ENCODE measurements at regions not wholly inside any gene's neighbourhood (a gene's known extent, or its start where the extent isn't known, plus 50 kb on each side); places are given as distances from the start of the nearest gene placed in this dataset.

GRCh38 chr4:43351970-43352806, 459.7 kb downstream of the GRXCR1 start:
- no peak for FAIRE-seq

- FAIRE-seq, result no peak
Measured at GRCh38 chr4:43352859-43353258, 460.3 kb downstream of the GRXCR1 start.

GRCh38 chr4:43353552-43353951, 461.0 kb downstream of the GRXCR1 start:
- no peak for FAIRE-seq

GRCh38 chr4:43356786-43357185, 464.3 kb downstream of the GRXCR1 start:
- no peak for FAIRE-seq

GRCh38 chr4:43357252-43357974, 464.9 kb downstream of the GRXCR1 start:
- FAIRE-seq, result no peak

- no peak for FAIRE-seq
Measured at GRCh38 chr4:43360296-43360695, 467.8 kb downstream of the GRXCR1 start.

- no peak for FAIRE-seq
Measured at GRCh38 chr4:43362875-43363636, 470.5 kb downstream of the GRXCR1 start.

GRCh38 chr4:43369036-43369594, 476.6 kb downstream of the GRXCR1 start:
- FAIRE-seq, result no peak

GRCh38 chr4:43373201-43373600, 480.7 kb downstream of the GRXCR1 start:
- FAIRE-seq, result no peak

- FAIRE-seq, result no peak
Measured at GRCh38 chr4:43374216-43374751, 481.8 kb downstream of the GRXCR1 start.

- no peak for FAIRE-seq
Measured at GRCh38 chr4:43379016-43379415, 486.5 kb downstream of the GRXCR1 start.

- FAIRE-seq, result no peak
Measured at GRCh38 chr4:43380093-43380492, 487.6 kb downstream of the GRXCR1 start.

- FAIRE-seq, result no peak
Measured at GRCh38 chr4:43391069-43391468, 498.6 kb downstream of the GRXCR1 start.

- no peak for FAIRE-seq
Measured at GRCh38 chr4:43394976-43395375, 502.5 kb downstream of the GRXCR1 start.

- no peak for FAIRE-seq
Measured at GRCh38 chr4:43399726-43400125, 507.2 kb downstream of the GRXCR1 start.

- no peak for FAIRE-seq
Measured at GRCh38 chr4:43402393-43402792, 509.9 kb downstream of the GRXCR1 start.

- FAIRE-seq, result no peak
Measured at GRCh38 chr4:43410636-43411035, 518.1 kb downstream of the GRXCR1 start.

GRCh38 chr4:43411226-43411625, 518.7 kb downstream of the GRXCR1 start:
- FAIRE-seq, result no peak

- FAIRE-seq, result no peak
Measured at GRCh38 chr4:43423276-43423675, 530.8 kb downstream of the GRXCR1 start.

- FAIRE-seq, result no peak
Measured at GRCh38 chr4:43425206-43425605, 532.7 kb downstream of the GRXCR1 start.

- no peak for FAIRE-seq
Measured at GRCh38 chr4:43435291-43435690, 542.8 kb downstream of the GRXCR1 start.

- FAIRE-seq, result no peak
Measured at GRCh38 chr4:43452948-43453347, 560.4 kb downstream of the GRXCR1 start.

GRCh38 chr4:43456383-43456782, 563.9 kb downstream of the GRXCR1 start:
- no peak for FAIRE-seq
